ENCODE measurements at regions not wholly inside any gene's neighbourhood (a gene's known extent, or its start where the extent isn't known, plus 50 kb on each side); places are given as distances from the start of the nearest gene placed in this dataset.
"Not testable (repeated sequence)": the region's sequence is repeated elsewhere in the genome, so short reads cannot be mapped to it uniquely, and the experiment has no call there.

DNA sequence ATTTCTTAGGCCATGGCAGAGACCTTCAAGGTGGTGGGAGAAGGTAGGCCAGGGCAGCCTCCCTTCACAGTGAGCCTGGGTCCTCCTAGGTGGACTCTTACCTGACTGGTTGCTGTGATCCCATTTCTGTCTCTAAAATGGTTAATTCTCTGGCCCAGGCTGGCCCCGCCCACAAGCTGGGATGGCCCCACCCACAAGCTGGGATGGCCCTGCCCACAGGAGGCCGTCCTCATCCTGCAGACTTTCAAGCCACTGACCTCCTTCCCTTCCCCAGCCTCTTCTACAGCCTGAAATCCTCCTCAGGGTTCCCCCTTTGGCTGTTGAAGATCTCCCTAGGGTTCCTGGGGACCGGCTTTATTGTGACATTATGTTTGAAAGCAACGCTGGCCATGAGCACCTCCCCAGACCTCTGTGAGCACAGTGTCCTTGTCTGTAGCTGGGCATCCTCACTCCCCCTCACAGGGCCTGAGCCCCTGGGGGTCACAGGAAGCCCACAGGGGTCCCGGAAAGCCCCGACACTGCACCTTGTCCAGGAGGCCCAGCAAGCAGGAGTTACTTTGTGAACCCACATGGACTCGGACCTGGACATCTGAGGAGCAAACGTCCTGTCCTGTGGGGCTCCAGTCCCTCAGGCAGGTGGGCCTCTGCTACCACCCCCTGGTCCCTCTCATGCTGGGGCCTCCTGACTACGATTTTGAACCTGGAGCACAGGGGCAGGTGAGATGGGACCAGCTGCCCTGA is 621.7 kb downstream of the MATN1 start:
- no peak for DNase-seq

DNA sequence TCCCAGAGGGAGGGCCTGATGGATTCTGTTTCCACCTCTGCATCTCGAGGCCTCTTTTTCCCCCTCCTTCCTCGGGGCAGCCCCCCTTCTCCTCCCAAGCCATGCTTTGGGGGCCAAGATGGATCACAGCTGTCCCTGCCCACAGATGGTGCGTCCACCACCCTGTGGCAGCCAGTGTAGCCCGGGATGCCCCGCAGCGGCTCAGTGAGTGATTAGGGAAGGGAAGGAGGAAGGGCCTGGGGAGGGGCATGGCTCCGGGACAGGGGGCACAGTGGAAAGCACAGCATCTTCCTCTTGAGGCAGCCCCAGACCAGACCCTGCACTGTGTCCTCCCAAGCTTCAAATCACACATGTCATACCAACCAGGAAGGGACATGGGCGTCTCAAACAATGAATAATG is 622.4 kb downstream of the MATN1 start:
- no peak for DNase-seq

GRCh38 chr1:30100524-30100862 is 622.9 kb downstream of the MATN1 start:
- DNase-seq: no peak

GRCh38 chr1:30099587-30100523 is 623.5 kb downstream of the MATN1 start:
- no peak for DNase-seq

- not testable (repeated sequence) for DNase-seq
Observed at GRCh38 chr1:30097851-30098250, 625.5 kb downstream of the MATN1 start.

- DNase-seq: no peak
Observed at GRCh38 chr1:30095451-30096025, 627.8 kb downstream of the MATN1 start.

DNA sequence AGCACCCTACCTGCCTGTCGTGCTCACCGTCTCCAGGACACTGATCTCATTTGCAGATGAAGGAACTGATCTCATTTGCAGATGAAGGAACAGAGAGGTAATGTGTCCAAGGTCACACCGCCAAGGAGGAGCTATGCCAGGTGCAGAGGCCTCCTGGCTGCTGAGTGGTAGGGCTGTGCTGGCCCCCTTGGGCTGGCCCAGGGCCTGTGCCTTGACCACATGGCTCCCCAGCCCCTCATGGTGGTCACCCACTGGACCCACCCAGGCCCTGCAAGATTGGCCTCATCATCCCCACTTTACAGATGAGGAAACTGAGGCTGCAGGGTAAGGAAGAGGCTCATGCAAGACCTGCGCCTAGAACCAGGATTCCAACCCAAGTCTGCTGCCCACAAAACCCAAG is 628.3 kb downstream of the MATN1 start:
- no peak for DNase-seq

DNA sequence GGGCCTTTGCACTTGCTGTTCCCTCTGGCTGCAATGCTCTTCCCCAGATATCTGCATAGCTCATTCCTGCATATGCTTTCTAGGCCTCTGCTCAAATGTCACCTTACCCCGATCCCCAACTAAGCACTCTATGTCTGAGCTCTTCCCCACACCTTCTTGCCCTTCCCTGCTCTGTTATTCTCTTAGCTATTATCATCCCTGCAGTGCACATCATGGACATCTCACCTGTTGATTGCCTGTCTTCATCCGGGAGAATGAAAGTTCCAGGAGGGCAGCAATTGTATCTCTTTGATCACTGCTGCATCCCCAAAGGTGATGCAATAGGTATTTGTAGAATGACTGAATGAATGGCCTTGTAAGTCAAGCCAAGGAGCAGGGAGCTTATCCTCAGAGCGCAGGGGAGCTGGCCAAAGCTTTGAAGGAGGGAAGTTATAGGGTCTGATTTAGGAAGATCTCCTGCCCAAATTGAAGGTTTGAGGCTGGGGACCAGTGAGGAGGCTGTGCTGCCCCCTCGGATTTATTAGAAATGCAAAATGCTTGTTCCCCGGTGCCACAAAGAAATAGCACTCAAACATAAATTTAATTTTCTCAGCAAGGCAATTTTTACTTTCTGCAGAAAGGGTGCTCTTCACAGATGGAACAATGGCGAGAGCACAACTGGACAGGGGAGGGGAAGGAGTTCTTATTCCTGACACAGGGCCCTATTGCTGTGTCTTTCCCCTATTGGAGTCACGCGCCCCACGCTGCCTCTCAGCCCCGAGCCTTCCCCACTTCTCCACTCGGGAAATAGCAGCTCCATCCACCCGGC is 631.1 kb downstream of the MATN1 start:
- DNase-seq: no peak

GRCh38 chr1:30090162-30090820 is 633.1 kb downstream of the MATN1 start:
- DNase-seq: no peak

DNA sequence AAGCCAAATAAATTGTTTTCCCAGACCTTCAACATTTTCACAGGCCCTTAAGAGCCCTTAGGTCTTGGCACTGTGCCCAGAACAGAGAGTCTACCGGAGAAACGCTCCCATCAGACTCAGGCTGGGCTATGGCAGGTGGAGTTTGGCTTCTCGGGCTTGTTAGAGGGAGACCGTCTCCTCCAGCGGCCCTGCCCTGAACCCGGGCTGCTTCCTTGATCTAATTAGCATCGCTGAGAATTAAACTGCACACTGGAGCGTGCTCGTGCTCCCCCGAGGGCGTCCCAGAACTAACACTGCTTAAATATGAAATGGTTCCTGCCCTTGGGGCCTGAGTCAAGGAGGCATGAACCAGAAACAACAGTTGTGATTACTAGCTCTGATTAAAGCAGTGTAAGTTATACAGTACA is 634.4 kb downstream of the MATN1 start:
- no peak for DNase-seq

DNA sequence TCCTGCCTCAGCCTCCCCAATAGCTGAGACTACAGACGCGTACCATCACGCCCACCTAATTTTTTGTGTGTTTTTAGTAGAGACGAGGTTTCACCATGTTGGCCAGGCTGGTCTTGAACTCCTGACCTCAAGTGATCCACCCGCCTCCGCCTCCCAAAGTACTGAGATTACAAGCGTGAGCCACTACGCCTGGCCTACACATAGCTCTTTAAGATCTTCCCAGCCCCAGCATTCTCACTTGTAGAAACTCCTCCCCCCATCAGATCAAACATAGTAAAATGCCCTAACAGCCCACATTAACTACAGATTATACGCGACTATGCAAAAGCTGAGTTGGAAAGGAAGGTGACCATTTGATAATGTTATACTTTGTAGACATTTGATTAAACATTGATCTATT is 634.8 kb downstream of the MATN1 start:
- no peak for DNase-seq

GRCh38 chr1:30087465-30087864 is 635.9 kb downstream of the MATN1 start:
- peak; percentile 60 for DNase-seq

DNA sequence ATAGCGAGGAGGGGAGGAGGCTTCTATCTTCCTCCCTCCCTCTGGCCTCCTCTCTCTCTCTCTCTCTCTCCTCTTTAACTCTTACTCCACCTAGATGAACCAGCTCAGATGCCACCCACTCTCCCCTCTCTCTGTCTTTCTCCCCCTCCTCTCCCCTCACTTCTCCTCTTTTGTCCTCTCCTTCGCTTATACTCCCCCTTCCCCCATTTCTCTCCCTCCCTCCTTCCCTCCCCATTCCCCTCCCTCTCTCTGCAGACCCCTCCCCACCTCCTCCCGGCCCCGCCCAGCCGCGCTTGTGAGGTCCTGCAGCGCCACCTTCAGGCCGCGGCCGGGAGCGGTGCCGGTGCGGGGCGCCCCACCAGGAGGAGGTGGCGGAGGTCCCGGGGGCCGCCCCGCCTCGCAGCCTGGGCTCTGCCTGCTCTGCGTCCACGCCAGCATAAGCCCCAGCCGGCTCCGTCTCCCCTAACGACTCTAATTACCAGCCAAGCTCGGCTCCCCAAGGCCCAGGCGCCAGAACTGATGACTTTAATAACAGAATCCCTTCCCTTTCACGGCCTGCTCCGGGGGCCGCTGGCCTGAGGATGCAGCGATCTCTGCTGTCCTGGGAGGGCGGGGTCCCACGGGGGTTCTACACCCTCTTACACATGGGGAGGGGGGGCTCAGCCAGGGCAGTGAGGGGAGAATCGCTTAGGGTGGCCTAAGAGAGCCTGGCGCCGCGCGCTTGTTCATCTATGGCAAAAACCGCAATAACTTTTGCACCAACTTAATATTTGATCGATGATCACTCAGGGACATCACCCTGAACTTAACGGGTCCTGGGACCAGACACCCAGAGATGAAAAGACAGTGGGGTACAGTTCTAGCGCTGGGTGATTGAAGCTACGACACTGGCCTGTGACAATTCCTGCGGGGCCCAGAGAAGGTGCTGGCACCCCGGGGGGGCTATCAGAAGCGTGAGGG is 637.3 kb downstream of the MATN1 start:
- DNase-seq: peak; percentile 85

GRCh38 chr1:30084909-30085571 is 638.3 kb downstream of the MATN1 start:
- no peak for DNase-seq

DNA sequence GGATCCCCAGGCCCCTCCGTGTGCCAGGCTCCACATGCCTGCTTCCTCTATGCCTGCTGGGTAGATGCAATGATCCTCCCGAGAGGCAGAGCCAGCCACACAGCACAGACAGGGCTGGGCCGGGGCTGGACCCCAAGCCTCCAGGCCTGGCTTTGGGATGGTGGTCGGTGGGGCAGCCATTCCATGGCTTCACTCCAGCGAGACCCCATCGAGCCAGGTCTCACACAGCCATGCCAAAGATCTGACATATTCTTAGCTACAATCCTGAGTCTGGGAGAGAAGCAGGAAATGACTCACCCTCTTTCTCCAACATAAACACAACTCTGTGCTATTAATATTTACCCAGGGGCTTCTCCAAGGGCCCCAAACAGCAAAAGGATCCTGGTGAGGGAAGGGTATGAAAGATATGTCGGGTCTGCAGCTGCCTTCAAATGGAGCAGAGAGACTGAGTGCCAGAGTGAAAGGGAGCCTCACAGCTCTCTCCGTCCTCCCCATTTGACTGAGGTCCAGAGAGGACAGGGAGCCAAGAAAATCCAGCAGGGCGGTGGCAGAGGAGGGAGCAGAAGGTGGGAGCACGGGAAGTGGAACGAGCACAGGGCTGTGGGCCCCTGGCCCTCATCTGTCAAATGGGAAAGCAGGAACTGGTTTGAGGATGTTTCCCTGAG is 639.5 kb downstream of the MATN1 start:
- no peak for DNase-seq

- no peak for DNase-seq
Observed at GRCh38 chr1:30081379-30082102, 641.8 kb downstream of the MATN1 start.

GRCh38 chr1:30075916-30076315 is 647.5 kb downstream of the MATN1 start:
- DNase-seq: not testable (repeated sequence)

DNA sequence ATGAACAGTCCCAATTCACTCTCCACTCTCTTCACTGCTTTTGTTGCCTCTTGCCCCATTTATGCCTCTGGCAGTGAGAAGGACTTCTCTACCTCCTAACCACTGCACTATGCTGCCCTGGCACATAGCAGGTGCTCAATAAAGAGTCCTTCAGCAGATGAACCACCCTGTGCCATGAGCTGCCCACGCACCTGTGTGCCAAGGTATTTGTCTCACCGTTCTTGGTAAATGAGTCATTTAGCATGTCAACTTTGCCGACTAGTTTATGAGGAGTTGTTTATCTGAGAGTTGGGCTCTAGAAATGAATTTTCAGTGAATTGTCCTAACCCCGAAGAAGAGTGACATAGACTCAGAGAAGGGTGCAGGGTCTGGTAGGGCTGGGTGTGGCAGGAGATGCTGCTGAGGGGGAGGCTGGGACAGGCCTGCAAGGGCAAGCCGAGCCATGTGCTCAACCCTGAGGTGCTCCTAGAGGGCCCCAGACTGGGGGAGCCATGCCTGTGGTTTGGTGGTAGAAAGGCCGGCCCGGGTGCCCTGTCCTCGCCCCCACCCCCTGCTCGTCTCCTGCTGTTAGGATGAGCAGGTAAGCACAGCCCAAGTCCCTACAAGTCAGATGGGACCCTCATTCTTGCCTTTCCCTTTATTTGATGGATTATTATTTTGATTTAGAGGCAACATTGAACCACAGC is 654.5 kb downstream of the MATN1 start:
- DNase-seq: no peak

DNA sequence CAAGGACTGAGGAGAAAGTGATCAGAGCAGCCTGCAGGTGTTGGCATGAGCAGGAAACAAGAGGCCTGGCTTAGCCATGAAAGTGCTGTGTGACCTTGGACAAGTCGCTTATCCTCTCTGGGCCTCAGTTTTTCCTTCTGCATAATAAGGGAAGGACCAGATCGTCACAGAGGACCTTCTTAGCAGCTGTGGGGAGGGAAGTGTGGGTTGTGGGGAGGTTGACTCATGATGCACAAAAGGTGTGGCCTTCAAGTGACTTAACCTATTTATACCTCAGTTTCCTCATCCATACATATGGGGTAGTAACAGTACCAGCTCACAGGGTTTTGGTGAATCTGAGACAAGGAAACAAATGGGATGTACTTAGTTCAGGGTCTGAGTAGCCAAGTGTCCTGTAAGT is 658.8 kb downstream of the MATN1 start:
- no peak for DNase-seq

Data from islet precursor cell (in vitro differentiated cells).